ENCODE measurements at regions not wholly inside any gene's neighbourhood (a gene's known extent, or its start where the extent isn't known, plus 50 kb on each side); places are given as distances from the start of the nearest gene placed in this dataset.

GRCh38 chr2:34320056-34320455, 721.0 kb upstream of the FAM98A start:
- no peaks in the 10 kb centered on the region for H3K27me3 ChIP-seq (ENCODE audit: control insufficient read depth in 1 of 2, insufficient read depth in 2 of 2, low read length in 2 of 2)
- WGBS, 2 donors = 66 to 76% methylated on average over 2 of the region's 2 CpGs
- no peak overlapping the region for H3K27ac ChIP-seq (ENCODE audit: low read depth in 2 of 2, low read length in 1 of 2)
- no peaks in the 10 kb centered on the region for H3K9me3 ChIP-seq (ENCODE audit: control insufficient read depth in 2 of 2, insufficient read depth in 1 of 2, low read depth in 1 of 2, low read length in 1 of 2)
- H3K4me3 ChIP-seq (ENCODE audit: low read depth in 1 of 2, low read length in 2 of 2) = no peak overlapping the region
- no peaks in the 10 kb centered on the region for H3K36me3 ChIP-seq (ENCODE audit: control insufficient read depth in 2 of 2, insufficient read depth in 2 of 2, low read length in 1 of 2)
- H3K4me1 ChIP-seq (ENCODE audit: control insufficient read depth in 2 of 2, insufficient read depth in 2 of 2, low read length in 1 of 2) = no peaks in the 10 kb centered on the region

GRCh38 chr2:34317797-34318196, 718.7 kb upstream of the FAM98A start:
- Histone ChIP-seq H3K9me3 (ENCODE audit: control insufficient read depth in 2 of 2, insufficient read depth in 1 of 2, low read depth in 1 of 2, low read length in 1 of 2) (no peaks in the 10 kb centered on the region), H3K27me3 (ENCODE audit: control insufficient read depth in 1 of 2, insufficient read depth in 2 of 2, low read length in 2 of 2) (no peaks in the 10 kb centered on the region), H3K36me3 (ENCODE audit: control insufficient read depth in 2 of 2, insufficient read depth in 2 of 2, low read length in 1 of 2) (no peaks in the 10 kb centered on the region), H3K27ac (ENCODE audit: low read depth in 2 of 2, low read length in 1 of 2) (no peak overlapping the region), H3K4me3 (ENCODE audit: low read depth in 1 of 2, low read length in 2 of 2) (no peak overlapping the region), H3K4me1 (ENCODE audit: control insufficient read depth in 2 of 2, insufficient read depth in 2 of 2, low read length in 1 of 2) (no peaks in the 10 kb centered on the region)
- 40 to 60% methylated on average over 3 of the region's 3 CpGs for WGBS, 2 donors

- Histone ChIP-seq H3K27me3 (ENCODE audit: control insufficient read depth in 1 of 2, insufficient read depth in 2 of 2, low read length in 2 of 2) (no peaks in the 10 kb centered on the region), H3K9me3 (ENCODE audit: control insufficient read depth in 2 of 2, insufficient read depth in 1 of 2, low read depth in 1 of 2, low read length in 1 of 2) (no peaks in the 10 kb centered on the region), H3K36me3 (ENCODE audit: control insufficient read depth in 2 of 2, insufficient read depth in 2 of 2, low read length in 1 of 2) (no peaks in the 10 kb centered on the region), H3K4me1 (ENCODE audit: control insufficient read depth in 2 of 2, insufficient read depth in 2 of 2, low read length in 1 of 2) (no peaks in the 10 kb centered on the region), H3K27ac (ENCODE audit: low read depth in 2 of 2, low read length in 1 of 2) (no peak overlapping the region), H3K4me3 (ENCODE audit: low read depth in 1 of 2, low read length in 2 of 2) (no peak overlapping the region)
- WGBS, 2 donors = 86 to 89% methylated on average over 1 of the region's 1 CpG
Measured at GRCh38 chr2:34316788-34317187, 717.7 kb upstream of the FAM98A start.

GRCh38 chr2:34311816-34312215, 712.7 kb upstream of the FAM98A start:
- H3K27ac ChIP-seq (ENCODE audit: low read depth in 2 of 2, low read length in 1 of 2) = no peak overlapping the region
- no peaks in the 10 kb centered on the region for H3K4me1 ChIP-seq (ENCODE audit: control insufficient read depth in 2 of 2, insufficient read depth in 2 of 2, low read length in 1 of 2)
- no peaks in the 10 kb centered on the region for H3K27me3 ChIP-seq (ENCODE audit: control insufficient read depth in 1 of 2, insufficient read depth in 2 of 2, low read length in 2 of 2)
- no peaks in the 10 kb centered on the region for H3K36me3 ChIP-seq (ENCODE audit: control insufficient read depth in 2 of 2, insufficient read depth in 2 of 2, low read length in 1 of 2)
- no peak overlapping the region for H3K4me3 ChIP-seq (ENCODE audit: low read depth in 1 of 2, low read length in 2 of 2)
- whole genome bisulfite sequencing, 2 donors = 47 to 54% methylated on average over 1 of the region's 1 CpG
- H3K9me3 ChIP-seq (ENCODE audit: control insufficient read depth in 2 of 2, insufficient read depth in 1 of 2, low read depth in 1 of 2, low read length in 1 of 2) = no peaks in the 10 kb centered on the region

GRCh38 chr2:34308140-34308539, 709.0 kb upstream of the FAM98A start:
- Histone ChIP-seq H3K4me3 (ENCODE audit: low read depth in 1 of 2, low read length in 2 of 2) (no peak overlapping the region), H3K27ac (ENCODE audit: low read depth in 2 of 2, low read length in 1 of 2) (no peak overlapping the region), H3K36me3 (ENCODE audit: control insufficient read depth in 2 of 2, insufficient read depth in 2 of 2, low read length in 1 of 2) (no peaks in the 10 kb centered on the region), H3K27me3 (ENCODE audit: control insufficient read depth in 1 of 2, insufficient read depth in 2 of 2, low read length in 2 of 2) (no peaks in the 10 kb centered on the region), H3K4me1 (ENCODE audit: control insufficient read depth in 2 of 2, insufficient read depth in 2 of 2, low read length in 1 of 2) (no peaks in the 10 kb centered on the region), H3K9me3 (ENCODE audit: control insufficient read depth in 2 of 2, insufficient read depth in 1 of 2, low read depth in 1 of 2, low read length in 1 of 2) (no peaks in the 10 kb centered on the region)
- 96 to 98% methylated on average over 2 of the region's 2 CpGs for WGBS, 2 donors

- H3K4me1 ChIP-seq (ENCODE audit: control insufficient read depth in 2 of 2, insufficient read depth in 2 of 2, low read length in 1 of 2) = no peaks in the 10 kb centered on the region
- H3K4me3 ChIP-seq (ENCODE audit: low read depth in 1 of 2, low read length in 2 of 2) = no peak overlapping the region
- no peaks in the 10 kb centered on the region for H3K9me3 ChIP-seq (ENCODE audit: control insufficient read depth in 2 of 2, insufficient read depth in 1 of 2, low read depth in 1 of 2, low read length in 1 of 2)
- no peak overlapping the region for H3K27ac ChIP-seq (ENCODE audit: low read depth in 2 of 2, low read length in 1 of 2)
- H3K36me3 ChIP-seq (ENCODE audit: control insufficient read depth in 2 of 2, insufficient read depth in 2 of 2, low read length in 1 of 2) = no peaks in the 10 kb centered on the region
- 77 to 81% methylated on average over 4 of the region's 4 CpGs for WGBS, 2 donors
- H3K27me3 ChIP-seq (ENCODE audit: control insufficient read depth in 1 of 2, insufficient read depth in 2 of 2, low read length in 2 of 2) = no peaks in the 10 kb centered on the region
Measured at GRCh38 chr2:34307636-34308035, 708.5 kb upstream of the FAM98A start.

GRCh38 chr2:34306745-34307144, 707.6 kb upstream of the FAM98A start:
- Histone ChIP-seq H3K27me3 (ENCODE audit: control insufficient read depth in 1 of 2, insufficient read depth in 2 of 2, low read length in 2 of 2) (no peaks in the 10 kb centered on the region), H3K27ac (ENCODE audit: low read depth in 2 of 2, low read length in 1 of 2) (no peak overlapping the region), H3K4me1 (ENCODE audit: control insufficient read depth in 2 of 2, insufficient read depth in 2 of 2, low read length in 1 of 2) (no peaks in the 10 kb centered on the region), H3K36me3 (ENCODE audit: control insufficient read depth in 2 of 2, insufficient read depth in 2 of 2, low read length in 1 of 2) (no peaks in the 10 kb centered on the region), H3K9me3 (ENCODE audit: control insufficient read depth in 2 of 2, insufficient read depth in 1 of 2, low read depth in 1 of 2, low read length in 1 of 2) (no peaks in the 10 kb centered on the region), H3K4me3 (ENCODE audit: low read depth in 1 of 2, low read length in 2 of 2) (no peak overlapping the region)

- Histone ChIP-seq H3K4me3 (ENCODE audit: low read depth in 1 of 2, low read length in 2 of 2) (no peak overlapping the region), H3K36me3 (ENCODE audit: control insufficient read depth in 2 of 2, insufficient read depth in 2 of 2, low read length in 1 of 2) (no peaks in the 10 kb centered on the region), H3K27me3 (ENCODE audit: control insufficient read depth in 1 of 2, insufficient read depth in 2 of 2, low read length in 2 of 2) (no peaks in the 10 kb centered on the region), H3K27ac (ENCODE audit: low read depth in 2 of 2, low read length in 1 of 2) (no peak overlapping the region), H3K9me3 (ENCODE audit: control insufficient read depth in 2 of 2, insufficient read depth in 1 of 2, low read depth in 1 of 2, low read length in 1 of 2) (no peaks in the 10 kb centered on the region), H3K4me1 (ENCODE audit: control insufficient read depth in 2 of 2, insufficient read depth in 2 of 2, low read length in 1 of 2) (no peaks in the 10 kb centered on the region)
- 63 to 66% methylated on average over 3 of the region's 3 CpGs for WGBS, 2 donors
Measured at GRCh38 chr2:34305587-34305986, 706.5 kb upstream of the FAM98A start.

- no peaks in the 10 kb centered on the region for H3K27me3 ChIP-seq (ENCODE audit: control insufficient read depth in 1 of 2, insufficient read depth in 2 of 2, low read length in 2 of 2)
- H3K4me3 ChIP-seq (ENCODE audit: low read depth in 1 of 2, low read length in 2 of 2) = no peak overlapping the region
- no peak overlapping the region for H3K27ac ChIP-seq (ENCODE audit: low read depth in 2 of 2, low read length in 1 of 2)
- WGBS, 2 donors = 78 to 89% methylated on average over 4 of the region's 4 CpGs
- H3K4me1 ChIP-seq (ENCODE audit: control insufficient read depth in 2 of 2, insufficient read depth in 2 of 2, low read length in 1 of 2) = no peaks in the 10 kb centered on the region
- H3K9me3 ChIP-seq (ENCODE audit: control insufficient read depth in 2 of 2, insufficient read depth in 1 of 2, low read depth in 1 of 2, low read length in 1 of 2) = no peaks in the 10 kb centered on the region
- no peaks in the 10 kb centered on the region for H3K36me3 ChIP-seq (ENCODE audit: control insufficient read depth in 2 of 2, insufficient read depth in 2 of 2, low read length in 1 of 2)
Measured at GRCh38 chr2:34294961-34295360, 695.9 kb upstream of the FAM98A start.

- H3K36me3 ChIP-seq (ENCODE audit: control insufficient read depth in 2 of 2, insufficient read depth in 2 of 2, low read length in 1 of 2) = no peaks in the 10 kb centered on the region
- WGBS, 2 donors = 78 to 85% methylated on average over 1 of the region's 1 CpG
Measured at GRCh38 chr2:34291076-34291475, 692.0 kb upstream of the FAM98A start.

More at GRCh38 chr2:34291076-34291475, 692.0 kb upstream of the FAM98A start:
- Histone ChIP-seq H3K9me3 (ENCODE audit: control insufficient read depth in 2 of 2, insufficient read depth in 1 of 2, low read depth in 1 of 2, low read length in 1 of 2) (peaks cover 0 to 3% of the 10 kb centered on the region in 2 donors), H3K4me1 (ENCODE audit: control insufficient read depth in 2 of 2, insufficient read depth in 2 of 2, low read length in 1 of 2) (no peaks in the 10 kb centered on the region), H3K27me3 (ENCODE audit: control insufficient read depth in 1 of 2, insufficient read depth in 2 of 2, low read length in 2 of 2) (no peaks in the 10 kb centered on the region), H3K4me3 (ENCODE audit: low read depth in 1 of 2, low read length in 2 of 2) (no peak overlapping the region), H3K27ac (ENCODE audit: low read depth in 2 of 2, low read length in 1 of 2) (no peak overlapping the region)
